K562 (cell line): ENCODE measurements at regions not wholly inside any gene's neighbourhood (a gene's known extent, or its start where the extent isn't known, plus 50 kb on each side); places are given as distances from the start of the nearest gene placed in this dataset.

Source experiments
- MIER1 ChIP-seq: fragments of 450-650 bp; IDR thresholded peaks from 2 replicates; pipeline ENCODE4 v1.6.1; 2016; ENCODE audit warnings: antibody characterized with exemption, mild to moderate bottlenecking, low read depth
- TF ChIP-seq, protein P1 (sequence below): fragments of 250-450 bp; sonication (Bioruptor Pico); IDR thresholded peaks from 2 replicates; pipeline ENCODE4 v1.5.1; 2021; ENCODE audit warnings: mild to moderate bottlenecking
- TF ChIP-seq, protein P2 (sequence below), 2 experiments: fragments of 450-650 bp; IDR thresholded peaks; 2 replicates each; pipeline ENCODE4 v1.6.1; 2016

DNA sequence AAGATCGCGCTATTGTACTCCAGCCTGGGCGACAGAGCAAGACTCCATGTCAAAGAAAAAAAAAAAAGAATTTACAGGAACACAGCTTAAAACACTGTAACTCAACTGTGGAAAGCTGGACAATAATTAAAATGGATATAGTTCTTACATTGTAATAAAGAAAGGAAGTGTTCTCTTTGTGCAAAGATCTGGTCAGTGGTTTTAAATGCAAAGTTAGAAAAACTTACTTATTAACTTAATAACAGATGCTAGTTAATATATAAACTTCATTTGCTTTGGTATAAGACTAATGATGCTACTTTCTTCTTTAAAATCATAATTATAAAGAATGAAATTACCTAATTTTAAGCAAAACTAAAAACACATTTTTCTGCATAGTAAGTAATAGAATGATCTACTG lies 2024.1 kb upstream of the TENM3 start:
- TF ChIP-seq, protein P1, sequence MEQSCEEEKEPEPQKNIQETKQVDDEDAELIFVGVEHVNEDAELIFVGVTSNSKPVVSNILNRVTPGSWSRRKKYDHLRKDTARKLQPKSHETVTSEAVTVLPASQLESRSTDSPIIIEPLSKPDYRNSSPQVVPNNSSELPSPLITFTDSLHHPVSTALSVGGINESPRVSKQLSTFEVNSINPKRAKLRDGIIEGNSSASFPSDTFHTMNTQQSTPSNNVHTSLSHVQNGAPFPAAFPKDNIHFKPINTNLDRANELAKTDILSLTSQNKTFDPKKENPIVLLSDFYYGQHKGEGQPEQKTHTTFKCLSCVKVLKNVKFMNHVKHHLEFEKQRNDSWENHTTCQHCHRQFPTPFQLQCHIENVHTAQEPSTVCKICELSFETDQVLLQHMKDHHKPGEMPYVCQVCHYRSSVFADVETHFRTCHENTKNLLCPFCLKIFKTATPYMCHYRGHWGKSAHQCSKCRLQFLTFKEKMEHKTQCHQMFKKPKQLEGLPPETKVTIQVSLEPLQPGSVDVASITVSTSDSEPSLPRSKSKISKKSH, result no peak
- TF ChIP-seq, protein P2, sequence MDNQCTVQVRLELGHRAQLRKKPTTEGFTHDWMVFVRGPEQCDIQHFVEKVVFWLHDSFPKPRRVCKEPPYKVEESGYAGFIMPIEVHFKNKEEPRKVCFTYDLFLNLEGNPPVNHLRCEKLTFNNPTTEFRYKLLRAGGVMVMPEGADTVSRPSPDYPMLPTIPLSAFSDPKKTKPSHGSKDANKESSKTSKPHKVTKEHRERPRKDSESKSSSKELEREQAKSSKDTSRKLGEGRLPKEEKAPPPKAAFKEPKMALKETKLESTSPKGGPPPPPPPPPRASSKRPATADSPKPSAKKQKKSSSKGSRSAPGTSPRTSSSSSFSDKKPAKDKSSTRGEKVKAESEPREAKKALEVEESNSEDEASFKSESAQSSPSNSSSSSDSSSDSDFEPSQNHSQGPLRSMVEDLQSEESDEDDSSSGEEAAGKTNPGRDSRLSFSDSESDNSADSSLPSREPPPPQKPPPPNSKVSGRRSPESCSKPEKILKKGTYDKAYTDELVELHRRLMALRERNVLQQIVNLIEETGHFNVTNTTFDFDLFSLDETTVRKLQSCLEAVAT (IDR thresholded peaks at IDR 0.05), result no peak
- no peak for TF ChIP-seq MIER1
